Subcutaneous abdominal adipose tissue (tissue), 5 donors: ENCODE measurements at regions not wholly inside any gene's neighbourhood (a gene's known extent, or its start where the extent isn't known, plus 50 kb on each side); places are given as distances from the start of the nearest gene placed in this dataset.

Experiments used
- H3K27ac ChIP-seq: one replicate; pipeline ENCODE4 v1.7.0; 2013; ENCODE audit warnings: low read depth, mild to moderate bottlenecking, inconsistent platforms, low read length, moderate library complexity
- H3K27me3 ChIP-seq, 5 donors: one replicate each; pipeline ENCODE4 v1.7.0; 2013; ENCODE audit warnings: low read length in 5 of 5, inconsistent platforms in 1 of 5; ENCODE audit not compliant: control insufficient read depth in 5 of 5, insufficient read depth in 4 of 5
- H3K36me3 ChIP-seq, 5 donors: one replicate each; pipeline ENCODE4 v1.7.0; 2013; ENCODE audit warnings: low read length in 5 of 5; ENCODE audit not compliant: control insufficient read depth in 5 of 5, insufficient read depth in 5 of 5
- H3K4me1 ChIP-seq, 5 donors: one replicate each; pipeline ENCODE4 v1.7.0; 2013; ENCODE audit warnings: low read length in 5 of 5, mild to moderate bottlenecking in 3 of 5, moderate library complexity in 1 of 5; ENCODE audit not compliant: control insufficient read depth in 5 of 5, insufficient read depth in 5 of 5
- H3K4me3 ChIP-seq, 5 donors: one replicate each; pipeline ENCODE4 v1.7.0; 2013; ENCODE audit warnings: low read length in 5 of 5, low read depth in 1 of 5
- H3K9ac ChIP-seq, 5 donors: one replicate each; pipeline ENCODE4 v1.7.0; 2013; ENCODE audit warnings: low read length in 5 of 5, mild to moderate bottlenecking in 4 of 5, moderate library complexity in 3 of 5
- H3K9me3 ChIP-seq, 5 donors: one replicate each; pipeline ENCODE4 v1.7.0; 2013; ENCODE audit warnings: low read length in 5 of 5; ENCODE audit not compliant: control insufficient read depth in 5 of 5
- donor health status: healthy.
- donor health status: healthy.
- donor health status: healthy.
- donor health status: healthy.
- donor health status: healthy.

- H3K4me3 ChIP-seq = no peak overlapping the region
- H3K36me3 ChIP-seq = no peaks in the 10 kb centered on the region
- H3K27me3 ChIP-seq = peaks cover 15 to 19% (median 17%) of the 10 kb centered on the region in 5 donors
- no peak overlapping the region for H3K9ac ChIP-seq
- H3K27ac ChIP-seq = no peak overlapping the region
- peaks cover 0 to 3% (median 0%) of the 10 kb centered on the region in 5 donors for H3K9me3 ChIP-seq
- no peaks in the 10 kb centered on the region for H3K4me1 ChIP-seq
Measured at GRCh38 chr12:131347732-131348131, 363.2 kb upstream of the SFSWAP start.

- Histone ChIP-seq H3K9ac (no peak overlapping the region), H3K27ac (no peak overlapping the region), H3K36me3 (no peaks in the 10 kb centered on the region), H3K4me3 (no peak overlapping the region), H3K27me3 (peaks cover 15 to 19% (median 17%) of the 10 kb centered on the region in 5 donors), H3K9me3 (peaks cover 0 to 3% (median 0%) of the 10 kb centered on the region in 5 donors), H3K4me1 (no peaks in the 10 kb centered on the region)
Measured at GRCh38 chr12:131348231-131348630, 362.7 kb upstream of the SFSWAP start.

GRCh38 chr12:131348646-131349045 lies 362.2 kb upstream of the SFSWAP start:
- Histone ChIP-seq H3K9me3 (peaks cover 0 to 3% (median 0%) of the 10 kb centered on the region in 5 donors), H3K4me1 (no peaks in the 10 kb centered on the region), H3K27ac (no peak overlapping the region), H3K4me3 (no peak overlapping the region), H3K27me3 (peaks cover 15 to 21% (median 18%) of the 10 kb centered on the region in 5 donors), H3K36me3 (no peaks in the 10 kb centered on the region), H3K9ac (no peak overlapping the region)

GRCh38 chr12:131349397-131350127 lies 361.3 kb upstream of the SFSWAP start:
- H3K9me3 ChIP-seq = peaks cover 0 to 3% (median 0%) of the 10 kb centered on the region in 5 donors
- no peak overlapping the region for H3K27ac ChIP-seq
- H3K27me3 ChIP-seq = peaks cover 15 to 25% (median 19%) of the 10 kb centered on the region in 5 donors
- no peaks in the 10 kb centered on the region for H3K36me3 ChIP-seq
- no peak overlapping the region for H3K9ac ChIP-seq
- H3K4me1 ChIP-seq = no peaks in the 10 kb centered on the region
- no peak overlapping the region for H3K4me3 ChIP-seq

GRCh38 chr12:131350943-131351318 lies 360.0 kb upstream of the SFSWAP start:
- Histone ChIP-seq H3K9ac (no peak overlapping the region), H3K27me3 (peaks cover 15 to 26% (median 16%) of the 10 kb centered on the region in 5 donors), H3K9me3 (peaks cover 0 to 3% (median 0%) of the 10 kb centered on the region in 5 donors), H3K4me3 (no peak overlapping the region), H3K36me3 (no peaks in the 10 kb centered on the region), H3K4me1 (no peaks in the 10 kb centered on the region), H3K27ac (no peak overlapping the region)

GRCh38 chr12:131351319-131352028 lies 359.4 kb upstream of the SFSWAP start:
- H3K9ac ChIP-seq = no peak overlapping the region
- peaks cover 0 to 3% (median 0%) of the 10 kb centered on the region in 5 donors for H3K9me3 ChIP-seq
- H3K4me1 ChIP-seq = no peaks in the 10 kb centered on the region
- no peaks in the 10 kb centered on the region for H3K36me3 ChIP-seq
- no peak overlapping the region for H3K4me3 ChIP-seq
- no peak overlapping the region for H3K27ac ChIP-seq
- H3K27me3 ChIP-seq = peaks cover 12 to 26% (median 17%) of the 10 kb centered on the region in 5 donors

DNA sequence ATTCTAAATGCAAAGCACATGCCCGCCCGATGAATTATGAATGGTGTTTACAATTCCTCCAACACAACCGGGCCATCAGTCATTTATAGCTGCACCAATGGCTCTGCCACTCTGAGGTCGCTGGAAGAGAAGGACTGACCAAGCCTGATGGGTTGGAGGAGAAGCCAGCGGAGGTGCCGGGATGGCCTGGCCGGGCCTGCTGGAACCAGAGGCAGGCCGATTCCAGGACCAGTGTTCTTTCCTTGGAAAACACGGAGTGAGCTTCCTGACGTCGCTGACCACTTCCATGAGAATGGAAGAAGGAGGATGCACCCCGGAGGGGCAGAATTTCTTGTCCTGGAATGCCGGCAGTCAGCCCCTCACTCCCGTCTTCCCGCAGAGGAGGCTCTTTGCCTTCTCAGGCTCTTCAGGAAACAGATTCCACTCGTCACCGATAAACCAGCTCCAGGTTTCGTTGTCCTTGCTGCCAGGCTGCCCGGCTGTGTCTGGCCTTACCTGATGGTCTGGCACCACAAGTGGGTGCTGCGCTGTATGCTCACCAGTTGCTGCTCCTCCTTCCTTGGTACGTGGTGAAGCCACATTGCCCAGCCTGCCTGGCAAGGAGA lies 358.5 kb upstream of the SFSWAP start:
- no peak overlapping the region for H3K27ac ChIP-seq
- H3K36me3 ChIP-seq = no peaks in the 10 kb centered on the region
- H3K4me3 ChIP-seq = no peak overlapping the region
- H3K27me3 ChIP-seq = peaks cover 7 to 24% (median 12%) of the 10 kb centered on the region in 5 donors
- no peaks in the 10 kb centered on the region for H3K4me1 ChIP-seq
- H3K9ac ChIP-seq = no peak overlapping the region
- H3K9me3 ChIP-seq = peaks cover 0 to 3% (median 0%) of the 10 kb centered on the region in 5 donors

DNA sequence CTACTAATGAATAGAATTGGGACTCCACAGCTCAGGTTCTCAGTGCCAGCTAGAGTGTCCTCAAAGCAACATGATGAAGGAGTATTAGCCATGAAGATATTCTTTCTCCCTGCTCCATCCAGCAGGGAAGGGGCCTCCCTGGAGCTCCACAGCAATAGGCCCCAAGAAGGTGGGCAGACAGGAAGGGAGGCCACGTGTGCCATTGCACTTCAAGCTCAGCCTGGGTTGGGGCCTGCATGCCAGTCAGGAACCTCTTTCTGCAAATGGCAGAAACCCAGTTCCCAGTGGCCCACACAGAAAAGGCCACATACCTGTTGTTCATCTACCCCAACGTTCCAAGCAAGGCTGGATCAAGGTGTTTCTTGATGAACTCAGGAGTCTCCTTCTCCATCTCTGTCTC lies 357.5 kb upstream of the SFSWAP start:
- Histone ChIP-seq H3K36me3 (no peaks in the 10 kb centered on the region), H3K27me3 (peaks cover 5 to 24% (median 8%) of the 10 kb centered on the region in 5 donors), H3K27ac (no peak overlapping the region), H3K4me3 (no peak overlapping the region), H3K9ac (no peak overlapping the region), H3K9me3 (peaks cover 0 to 3% (median 0%) of the 10 kb centered on the region in 5 donors), H3K4me1 (no peaks in the 10 kb centered on the region)

DNA sequence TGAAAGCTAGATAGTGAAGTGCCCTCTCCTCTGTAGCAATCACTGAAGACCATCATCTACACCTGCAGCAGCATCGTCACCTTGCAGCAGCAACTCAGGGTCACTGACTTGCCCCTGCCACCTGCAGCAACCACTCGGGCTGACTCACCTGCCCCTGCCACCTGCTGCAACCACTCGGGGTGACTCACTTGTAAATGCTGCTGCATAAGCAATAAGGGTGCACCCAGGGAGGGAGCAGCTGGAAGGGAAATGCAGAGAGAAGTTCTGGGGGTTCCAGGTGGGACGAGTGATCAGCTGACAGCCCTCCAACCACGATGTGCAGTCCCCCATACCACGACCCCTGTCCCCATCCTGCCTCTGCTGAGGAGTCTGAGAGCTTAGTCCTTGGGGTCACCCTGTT lies 357.1 kb upstream of the SFSWAP start:
- Histone ChIP-seq H3K9me3 (peaks cover 0 to 3% (median 0%) of the 10 kb centered on the region in 5 donors), H3K27me3 (peaks cover 5 to 24% (median 8%) of the 10 kb centered on the region in 5 donors), H3K4me3 (no peak overlapping the region), H3K27ac (no peak overlapping the region), H3K9ac (no peak overlapping the region), H3K4me1 (no peaks in the 10 kb centered on the region), H3K36me3 (no peaks in the 10 kb centered on the region)
